HepG2 (cell line): ENCODE measurements at regions not wholly inside any gene's neighbourhood (a gene's known extent, or its start where the extent isn't known, plus 50 kb on each side); places are given as distances from the start of the nearest gene placed in this dataset.

Source experiments
- ARID2 ChIP-seq: sonication (generic); formaldehyde crosslinking; IDR thresholded peaks from 2 replicates; pipeline ENCODE4 v1.8.1; 2022; ENCODE audit warnings: mild to moderate bottlenecking, missing genetic modification reagents, borderline replicate concordance
- CREB3 ChIP-seq: sonication (generic); formaldehyde crosslinking; IDR thresholded peaks from 2 replicates; pipeline ENCODE4 v1.5.0; 2020; ENCODE audit warnings: missing genetic modification reagents
- DDIT3 ChIP-seq: sonication (generic); formaldehyde crosslinking; IDR thresholded peaks from 2 replicates; pipeline ENCODE4 v1.4.0; 2020; ENCODE audit warnings: mild to moderate bottlenecking, missing genetic modification reagents
- EEA1 ChIP-seq: sonication (generic); formaldehyde crosslinking; IDR thresholded peaks from 2 replicates; pipeline ENCODE4 v1.5.1; 2020; ENCODE audit warnings: mild to moderate bottlenecking, missing genetic modification reagents, borderline replicate concordance
- GATAD2A ChIP-seq: IDR thresholded peaks from 2 replicates; pipeline ENCODE4 v1.6.1; 2016
- HMGA1 ChIP-seq: sonication (generic); formaldehyde crosslinking; conservative IDR thresholded peaks from 2 replicates; pipeline ENCODE4 v1.4.0; 2020; ENCODE audit warnings: missing genetic modification reagents
- HNRNPL ChIP-seq: fragments of 200-400 bp; formaldehyde crosslinking; IDR thresholded peaks from 2 replicates; pipeline ENCODE4 v1.6.1; 2017; ENCODE audit warnings: mild to moderate bottlenecking, low read depth, low read length
- HOMEZ ChIP-seq: IDR thresholded peaks from 2 replicates; pipeline ENCODE4 v1.6.1; 2016; ENCODE audit warnings: low read depth
- MIER3 ChIP-seq: IDR thresholded peaks from 2 replicates; pipeline ENCODE4 v1.6.1; 2016; ENCODE audit warnings: missing compliant biosample characterization, borderline replicate concordance
- PHF8 ChIP-seq: sonication (generic); formaldehyde crosslinking; IDR thresholded peaks from 2 replicates; pipeline ENCODE4 v1.5.0; 2020; ENCODE audit warnings: missing genetic modification reagents
- RAD51 ChIP-seq: fragments of 450-650 bp; IDR thresholded peaks from 2 replicates; pipeline ENCODE4 v1.6.1; 2016; ENCODE audit warnings: borderline replicate concordance
- SOX13 ChIP-seq, 3 experiments: fragments of 450-650 bp in 1 of 3; sonication (generic) in 1 of 3; formaldehyde crosslinking in 1 of 3; IDR thresholded peaks in 2 of 3; conservative IDR thresholded peaks in 1 of 3; 2 replicates each; pipeline versions ENCODE4 v1.5.0 to v1.6.1; 2016 to 2020; ENCODE audit warnings: antibody characterized with exemption in 1 of 3, mild to moderate bottlenecking in 1 of 3, missing compliant biosample characterization in 1 of 3, missing genetic modification reagents in 1 of 3, moderate library complexity in 1 of 3
- TEAD3 ChIP-seq: optimal IDR thresholded peaks from 2 replicates; pipeline ENCODE3; 2016; ENCODE audit warnings: borderline replicate concordance
- ZBTB39 ChIP-seq: sonication (generic); formaldehyde crosslinking; IDR thresholded peaks from 2 replicates; pipeline ENCODE4 v1.5.0; 2020; ENCODE audit warnings: missing genetic modification reagents
- ZGPAT ChIP-seq: IDR thresholded peaks from 2 replicates; pipeline ENCODE4 v1.6.1; 2016; ENCODE audit warnings: mild to moderate bottlenecking
- ZNF431 ChIP-seq: sonication (generic); formaldehyde crosslinking; IDR thresholded peaks from 2 replicates; pipeline ENCODE4 v1.9.0; 2022; ENCODE audit warnings: missing genetic modification reagents, low read depth, mild to moderate bottlenecking, borderline replicate concordance
- ZNF605 ChIP-seq: sonication (generic); formaldehyde crosslinking; IDR thresholded peaks from 2 replicates; pipeline ENCODE4 v1.8.0; 2022; ENCODE audit warnings: mild to moderate bottlenecking, missing genetic modification reagents
- ZNF687 ChIP-seq: sonication (generic); formaldehyde crosslinking; IDR thresholded peaks from 2 replicates; pipeline ENCODE4 v1.5.1; 2020; ENCODE audit warnings: mild to moderate bottlenecking, missing genetic modification reagents, moderate library complexity

GRCh38 chr3:81985996-81986723, 224.7 kb upstream of the GBE1 start (continued):
- TF ChIP-seq ZBTB39 (CRISPR knock-in tag) (no peak), EEA1 (CRISPR knock-in tag) (no peak), DDIT3 (CRISPR knock-in tag) (no peak), HOMEZ (CRISPR knock-in tag) (peak; percentile 50; the same call in 1 of the 2 replicates), CREB3 (CRISPR knock-in tag) (no peak), ZGPAT (CRISPR knock-in tag) (0 out of 2 replicates have a peak, but pooled peaks have one; percentile 50), PHF8 (CRISPR knock-in tag) (peak; percentile 83), SOX13 (IDR thresholded peaks at IDR 0.05) (no peak), SOX13 (CRISPR knock-in tag; conservative IDR thresholded peaks at IDR 0.05 in 1 of 2, IDR thresholded peaks at IDR 0.05 in 1 of 2) (no peak), ZNF431 (CRISPR knock-in tag) (no peak), HMGA1 (CRISPR knock-in tag) (no peak), ARID2 (CRISPR knock-in tag) (0 out of 2 replicates have a peak, but pooled peaks have one; percentile 25), ZNF605 (CRISPR knock-in tag) (peak; percentile 52; the same call in 1 of the 2 replicates), ZNF687 (CRISPR knock-in tag) (peak; percentile 52), TEAD3 (CRISPR knock-in tag) (peak; percentile 48), RAD51 (no peak), MIER3 (0 out of 2 replicates have a peak, but pooled peaks have one; percentile 33), HNRNPL (no peak), GATAD2A (CRISPR knock-in tag) (peak; percentile 42; the same call in 1 of the 2 replicates)
